ENCODE measurements at regions not wholly inside any gene's neighbourhood (a gene's known extent, or its start where the extent isn't known, plus 50 kb on each side); places are given as distances from the start of the nearest gene placed in this dataset.

DNA sequence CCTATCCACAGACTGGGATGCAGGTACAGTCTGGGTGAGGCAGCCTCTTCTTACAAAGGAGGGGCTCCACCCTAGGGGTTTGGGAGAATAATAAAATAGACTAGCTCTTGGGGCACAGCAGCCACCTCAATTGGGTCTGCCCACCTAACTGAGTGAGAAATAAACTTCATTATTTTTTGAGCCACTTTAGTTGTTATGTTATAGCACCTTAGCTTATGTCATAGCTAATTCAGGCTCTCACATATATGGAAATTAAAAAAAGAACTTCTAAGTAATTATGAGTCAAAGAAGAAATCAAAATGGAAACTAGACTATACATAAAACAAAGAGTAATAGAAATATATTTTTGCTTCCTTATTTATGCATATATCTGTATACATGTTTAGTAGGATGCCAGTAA lies 318.5 kb upstream of the B3GALT2 start:
- ChIA-PET POLR2A (no interaction called here), CTCF (no interaction called here)
- H3K9me3 ChIP-seq, result no peaks in the 10 kb centered on the region
- Mint-ChIP-seq H3K36me3 (no peaks in the 10 kb centered on the region), H3K9me3 (peaks cover 3 to 7% (median 5%) of the 10 kb centered on the region in 3 donors), H3K27me3 (no peaks in the 10 kb centered on the region), H3K4me3 (no peak overlapping the region), H3K27ac (no peak overlapping the region), H3K4me1 (peaks cover 6 to 11% (median 9%) of the 10 kb centered on the region in 3 donors)
- no peaks in the 10 kb centered on the region for H3K36me3 ChIP-seq (ENCODE audit: control insufficient read depth in 2 of 2, extremely low read depth in 1 of 2, insufficient read depth in 1 of 2, low read length in 1 of 2)
- DNase-seq (no peak), ATAC-seq (replicated peaks in 1 of 4) (no peak)
- H3K4me3 ChIP-seq (ENCODE audit: control insufficient read depth in 1 of 2, extremely low read depth in 1 of 2, low read length in 1 of 2), result no peak overlapping the region
- no peaks in the 10 kb centered on the region for H3K27me3 ChIP-seq (replicated peaks in 1 of 2; ENCODE audit: control insufficient read depth in 2 of 2, extremely low read depth in 1 of 2, insufficient read depth in 2 of 2, low read length in 1 of 2)
- H3K4me1 ChIP-seq (ENCODE audit: control insufficient read depth in 1 of 2, extremely low read depth in 1 of 2, insufficient read depth in 2 of 2, low read length in 2 of 2), result peaks cover 0 to 4% of the 10 kb centered on the region in 2 experiments
- H3K27ac ChIP-seq (ENCODE audit: low read length), result no peak overlapping the region

DNA sequence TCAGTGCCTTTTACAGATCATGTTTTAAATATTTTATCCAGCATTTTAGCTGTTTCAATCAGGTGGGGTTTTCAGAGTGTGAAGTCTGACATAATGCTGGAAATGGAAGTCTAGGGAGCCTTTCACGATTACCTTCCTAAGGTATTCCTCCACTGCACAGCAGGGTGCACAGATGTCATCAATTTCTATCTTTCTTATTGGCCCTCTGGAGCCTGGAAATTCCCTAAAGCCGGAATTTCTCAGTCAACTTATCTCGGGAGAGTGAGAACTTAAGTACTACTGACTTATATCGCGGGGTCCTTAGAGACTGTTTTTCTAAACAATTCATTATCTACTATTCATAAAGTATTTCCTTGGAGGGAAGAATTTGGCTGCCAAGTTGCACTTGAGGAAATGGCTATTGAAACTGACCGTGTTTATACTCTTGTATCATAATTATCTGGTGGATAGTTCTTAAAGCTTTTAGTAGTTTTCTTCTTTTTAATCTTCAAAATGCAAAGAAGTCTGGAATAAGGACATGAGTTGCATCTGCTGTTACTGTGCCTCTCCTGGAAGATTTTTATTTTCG lies 311.8 kb upstream of the B3GALT2 start:
- ChIA-PET POLR2A (interaction anchor here in 1 of 2 donors (0.6 kb wide), 1 partner anchor 35 kb away, joined by 4 read pairs; no protein-coding TSS in a partner anchor), CTCF (no interaction called here)
- Mint-ChIP-seq H3K4me3 (no peak overlapping the region), H3K27ac (no peak overlapping the region), H3K27me3 (no peaks in the 10 kb centered on the region), H3K4me1 (peaks cover 7 to 31% (median 19%) of the 10 kb centered on the region in 3 donors), H3K9me3 (peaks cover 0 to 3% (median 0%) of the 10 kb centered on the region in 3 donors), H3K36me3 (no peaks in the 10 kb centered on the region)
- Histone ChIP-seq H3K27ac (ENCODE audit: low read length) (no peak overlapping the region), H3K4me1 (ENCODE audit: control insufficient read depth in 1 of 2, extremely low read depth in 1 of 2, insufficient read depth in 2 of 2, low read length in 2 of 2) (no peaks in the 10 kb centered on the region), H3K4me3 (ENCODE audit: control insufficient read depth in 1 of 2, extremely low read depth in 1 of 2, low read length in 1 of 2) (no peak overlapping the region), H3K9me3 (no peaks in the 10 kb centered on the region), H3K27me3 (replicated peaks in 1 of 2; ENCODE audit: control insufficient read depth in 2 of 2, extremely low read depth in 1 of 2, insufficient read depth in 2 of 2, low read length in 1 of 2) (no peaks in the 10 kb centered on the region), H3K36me3 (ENCODE audit: control insufficient read depth in 2 of 2, extremely low read depth in 1 of 2, insufficient read depth in 1 of 2, low read length in 1 of 2) (no peaks in the 10 kb centered on the region)
- DNase-seq, result no peak
- WGBS (ENCODE audit: insufficient coverage), result 100% methylated on average over 1 of the region's 7 CpGs
- ATAC-seq (replicated peaks in 1 of 4), result no peak

DNA sequence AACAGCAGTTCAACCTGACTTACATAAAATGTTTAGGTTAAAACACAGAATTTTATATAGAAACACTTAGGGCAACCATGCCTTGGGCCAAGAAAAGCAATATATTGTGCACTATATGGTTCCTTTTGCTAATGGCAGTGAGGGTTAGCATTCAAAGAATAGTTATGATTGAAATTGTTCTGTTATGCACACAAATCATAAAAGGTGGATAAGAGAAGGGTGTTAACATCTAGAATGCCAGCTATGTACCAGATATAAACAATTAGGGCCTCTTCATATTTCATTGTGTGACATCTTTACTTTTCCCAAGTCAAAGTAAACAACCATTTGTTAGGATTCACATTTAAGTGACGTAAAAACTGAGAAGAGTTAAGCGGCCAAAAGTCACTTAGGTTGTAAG lies 308.0 kb upstream of the B3GALT2 start:
- Mint-ChIP-seq H3K9me3 (peaks cover 0 to 14% (median 3%) of the 10 kb centered on the region in 3 donors), H3K4me3 (no peak overlapping the region), H3K4me1 (peaks cover 20 to 51% (median 38%) of the 10 kb centered on the region in 3 donors), H3K27ac (peak overlapping the region in 1 of 2 donors; percentile 17), H3K36me3 (peaks cover 10% of the 10 kb centered on the region), H3K27me3 (no peaks in the 10 kb centered on the region)
- H3K9me3 ChIP-seq, result no peaks in the 10 kb centered on the region
- ATAC-seq (replicated peaks in 1 of 4) (no peak), DNase-seq (no peak)
- H3K36me3 ChIP-seq (ENCODE audit: control insufficient read depth in 2 of 2, extremely low read depth in 1 of 2, insufficient read depth in 1 of 2, low read length in 1 of 2), result no peaks in the 10 kb centered on the region
- ChIA-PET POLR2A (interaction anchor here in 1 of 2 donors (0.6 kb wide), 1 partner anchor 30 kb away, joined by 3 read pairs; no protein-coding TSS in a partner anchor), CTCF (no interaction called here)
- H3K27ac ChIP-seq (ENCODE audit: low read length), result no peak overlapping the region
- no CpG with 5 or more reads among the region's 2 CpGs for WGBS (ENCODE audit: insufficient coverage)
- no peaks in the 10 kb centered on the region for H3K4me1 ChIP-seq (ENCODE audit: control insufficient read depth in 1 of 2, extremely low read depth in 1 of 2, insufficient read depth in 2 of 2, low read length in 2 of 2)
- H3K4me3 ChIP-seq (ENCODE audit: control insufficient read depth in 1 of 2, extremely low read depth in 1 of 2, low read length in 1 of 2), result no peak overlapping the region
- H3K27me3 ChIP-seq (replicated peaks in 1 of 2; ENCODE audit: control insufficient read depth in 2 of 2, extremely low read depth in 1 of 2, insufficient read depth in 2 of 2, low read length in 1 of 2), result no peaks in the 10 kb centered on the region

DNA sequence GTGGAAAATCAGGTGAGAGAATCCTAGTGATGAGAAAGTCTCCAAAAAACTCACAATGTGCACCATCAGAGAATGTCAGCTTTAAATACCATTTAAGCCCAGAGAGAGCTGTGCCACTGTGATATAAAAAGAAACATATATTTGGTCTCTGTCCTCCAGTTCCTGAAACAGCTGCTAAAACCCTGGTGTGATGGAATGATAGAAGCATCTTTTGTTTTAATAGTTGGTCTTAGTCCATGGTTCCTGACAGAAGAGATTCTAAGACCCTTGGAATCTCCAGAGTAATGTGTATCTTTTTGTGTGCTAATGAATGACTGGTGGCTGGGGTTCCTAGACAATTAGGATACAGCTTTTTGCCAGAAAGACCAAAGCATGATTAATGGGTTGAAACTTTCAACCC lies 302.8 kb upstream of the B3GALT2 start:
- Mint-ChIP-seq H3K4me1 (peaks cover 34 to 49% (median 46%) of the 10 kb centered on the region in 3 donors), H3K4me3 (no peak overlapping the region), H3K27ac (peak overlapping the region in 1 of 2 donors; percentile 5), H3K9me3 (peaks cover 3 to 27% (median 5%) of the 10 kb centered on the region in 3 donors), H3K27me3 (no peaks in the 10 kb centered on the region), H3K36me3 (peaks cover 10% of the 10 kb centered on the region)
- DNase-seq (no peak), ATAC-seq (replicated peaks in 1 of 4) (no peak)
- H3K27ac ChIP-seq (ENCODE audit: low read length), result no peak overlapping the region
- no peaks in the 10 kb centered on the region for H3K4me1 ChIP-seq (ENCODE audit: control insufficient read depth in 1 of 2, extremely low read depth in 1 of 2, insufficient read depth in 2 of 2, low read length in 2 of 2)
- ChIA-PET POLR2A (interaction anchor here in 1 of 2 donors (0.7 kb wide), 1 partner anchor 305 kb away, joined by 3 read pairs; no protein-coding TSS in a partner anchor), CTCF (interaction anchor here (0.6 to 1.0 kb wide), 3 partner anchors 10 to 141 kb away, joined by 4 to 8 read pairs (median 6); no protein-coding TSS in a partner anchor)
- H3K4me3 ChIP-seq (ENCODE audit: control insufficient read depth in 1 of 2, extremely low read depth in 1 of 2, low read length in 1 of 2), result no peak overlapping the region
- no peaks in the 10 kb centered on the region for H3K27me3 ChIP-seq (replicated peaks in 1 of 2; ENCODE audit: control insufficient read depth in 2 of 2, extremely low read depth in 1 of 2, insufficient read depth in 2 of 2, low read length in 1 of 2)
- no peaks in the 10 kb centered on the region for H3K36me3 ChIP-seq (ENCODE audit: control insufficient read depth in 2 of 2, extremely low read depth in 1 of 2, insufficient read depth in 1 of 2, low read length in 1 of 2)
- no peaks in the 10 kb centered on the region for H3K9me3 ChIP-seq

DNA sequence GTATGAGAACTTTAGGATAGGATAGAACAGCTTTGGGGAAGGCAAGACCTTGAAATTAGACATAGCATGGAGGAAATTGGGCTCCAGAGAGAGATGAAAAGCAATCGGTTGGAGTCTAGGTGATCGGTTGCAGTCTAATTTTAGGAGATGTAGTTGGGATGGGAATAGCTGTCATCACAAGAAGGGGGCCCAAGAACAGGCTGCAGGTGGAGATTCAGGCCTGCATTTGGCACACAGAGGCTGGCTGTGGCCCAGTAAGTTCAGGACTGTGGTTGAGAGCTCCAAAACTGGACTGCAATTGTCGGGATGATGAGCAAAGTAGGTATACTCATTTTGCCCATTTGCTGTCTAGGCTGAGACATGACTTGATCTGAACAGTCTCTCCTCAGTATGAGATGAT lies 301.3 kb upstream of the B3GALT2 start:
- H3K9me3 Mint-ChIP-seq, result peaks cover 3 to 33% (median 5%) of the 10 kb centered on the region in 3 donors

DNA sequence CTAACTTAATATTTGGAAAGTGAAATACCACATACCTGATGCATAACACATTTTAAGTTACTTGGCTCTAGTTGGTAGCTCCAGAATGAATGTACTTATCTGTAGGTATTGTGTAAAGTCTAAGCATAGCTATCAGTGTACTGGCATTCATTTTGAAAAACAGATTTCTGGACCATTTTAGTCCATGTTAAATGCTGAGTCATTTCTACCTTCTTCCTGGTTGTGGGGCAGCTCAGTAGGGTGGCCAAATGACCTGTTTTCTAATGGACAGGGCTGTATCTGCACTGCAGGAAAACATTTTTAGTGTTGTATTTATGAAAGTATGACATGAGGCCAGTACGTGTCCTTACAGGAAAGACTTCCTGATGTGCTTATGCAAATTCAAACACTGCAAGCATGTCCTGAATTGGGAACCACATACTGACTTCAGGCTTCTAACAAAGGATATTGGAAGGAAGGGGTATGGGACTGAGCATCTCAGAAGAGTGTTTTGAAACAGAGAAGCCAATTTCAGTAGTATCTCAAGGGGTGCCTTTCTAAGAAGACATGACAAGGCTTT lies 300.3 kb upstream of the B3GALT2 start:
- H3K4me3 ChIP-seq (ENCODE audit: control insufficient read depth in 1 of 2, extremely low read depth in 1 of 2, low read length in 1 of 2), result no peak overlapping the region
- Mint-ChIP-seq H3K4me3 (no peak overlapping the region), H3K4me1 (peaks cover 24 to 33% (median 30%) of the 10 kb centered on the region in 3 donors), H3K9me3 (peaks cover 5 to 39% (median 8%) of the 10 kb centered on the region in 3 donors), H3K36me3 (peaks cover 14% of the 10 kb centered on the region), H3K27ac (peak overlapping the region; percentile 80 to 84), H3K27me3 (no peaks in the 10 kb centered on the region)
- no peaks in the 10 kb centered on the region for H3K4me1 ChIP-seq (ENCODE audit: control insufficient read depth in 1 of 2, extremely low read depth in 1 of 2, insufficient read depth in 2 of 2, low read length in 2 of 2)
- no peaks in the 10 kb centered on the region for H3K27me3 ChIP-seq (replicated peaks in 1 of 2; ENCODE audit: control insufficient read depth in 2 of 2, extremely low read depth in 1 of 2, insufficient read depth in 2 of 2, low read length in 1 of 2)
- ATAC-seq (replicated peaks in 1 of 4), result peak in 2 of 4 experiments; percentile 49 to 54
- H3K9me3 ChIP-seq, result no peaks in the 10 kb centered on the region
- no peak for DNase-seq
- H3K36me3 ChIP-seq (ENCODE audit: control insufficient read depth in 2 of 2, extremely low read depth in 1 of 2, insufficient read depth in 1 of 2, low read length in 1 of 2), result no peaks in the 10 kb centered on the region
- WGBS (ENCODE audit: insufficient coverage), result 40% methylated on average over 1 of the region's 1 CpG
- peak overlapping the region; percentile 37 for H3K27ac ChIP-seq (ENCODE audit: low read length)
- POLR2A ChIA-PET, result interaction anchor here in 1 of 2 donors (0.8 kb wide), 1 partner anchor 9 kb away, joined by 5 read pairs; no protein-coding TSS in a partner anchor
- CTCF ChIA-PET, result no interaction called here

More for the DNA sequence above, 301.3 kb upstream of the B3GALT2 start:
- Histone ChIP-seq H3K36me3 (ENCODE audit: control insufficient read depth in 2 of 2, extremely low read depth in 1 of 2, insufficient read depth in 1 of 2, low read length in 1 of 2) (no peaks in the 10 kb centered on the region), H3K27me3 (replicated peaks in 1 of 2; ENCODE audit: control insufficient read depth in 2 of 2, extremely low read depth in 1 of 2, insufficient read depth in 2 of 2, low read length in 1 of 2) (no peaks in the 10 kb centered on the region), H3K27ac (ENCODE audit: low read length) (no peak overlapping the region), H3K9me3 (no peaks in the 10 kb centered on the region), H3K4me1 (ENCODE audit: control insufficient read depth in 1 of 2, extremely low read depth in 1 of 2, insufficient read depth in 2 of 2, low read length in 2 of 2) (no peaks in the 10 kb centered on the region), H3K4me3 (ENCODE audit: control insufficient read depth in 1 of 2, extremely low read depth in 1 of 2, low read length in 1 of 2) (no peak overlapping the region)
- Mint-ChIP-seq H3K27me3 (no peaks in the 10 kb centered on the region), H3K36me3 (peaks cover 14% of the 10 kb centered on the region), H3K4me3 (no peak overlapping the region), H3K27ac (peak overlapping the region; percentile 80 to 84), H3K4me1 (peaks cover 22 to 35% (median 34%) of the 10 kb centered on the region in 3 donors)
- ChIA-PET CTCF (no interaction called here), POLR2A (interaction anchor here (0.5 to 0.9 kb wide), 2 partner anchors 8 to 239 kb away, joined by 3 to 6 read pairs; no protein-coding TSS in a partner anchor)
- DNase-seq (no peak), ATAC-seq (replicated peaks in 1 of 4) (no peak)
- WGBS (ENCODE audit: insufficient coverage), result 100% methylated on average over 3 of the region's 3 CpGs

Data from T-cell (primary cell).